Natural killer cell (primary cell): ENCODE measurements at regions not wholly inside any gene's neighbourhood (a gene's known extent, or its start where the extent isn't known, plus 50 kb on each side); places are given as distances from the start of the nearest gene placed in this dataset.
"Not testable (repeated sequence)": the region's sequence is repeated elsewhere in the genome, so short reads cannot be mapped to it uniquely, and the experiment has no call there.

Source experiments
- ATAC-seq, 3 donors: fragments of 150-1000 bp in 2 of 3; fragments of 200-7000 bp in 1 of 3; cut with Tn5 transposase; 1 replicate in 1 of 3; 2 replicates in 2 of 3; pipeline ENCODE4 v1.10.0; 2021; ENCODE audit warnings: mild to moderate bottlenecking in 2 of 3, moderate library complexity in 2 of 3
- DNase-seq, 2 donors: peaks; one replicate each; pipeline versions ENCODE4 v3.0.0 to v3.0.0-alpha.2; 2013 to 2021; ENCODE audit warnings: mixed read lengths in 1 of 2
- H3K27ac ChIP-seq: one replicate; pipeline ENCODE4 v1.5.1; 2013; ENCODE audit warnings: mild to moderate bottlenecking, low read length
- H3K27me3 ChIP-seq: one replicate; pipeline ENCODE4 v1.6.1; 2013; ENCODE audit warnings: low read length; ENCODE audit not compliant: control insufficient read depth, insufficient read depth
- H3K36me3 ChIP-seq: one replicate; pipeline ENCODE4 v1.6.1; 2013; ENCODE audit warnings: low read length; ENCODE audit not compliant: control insufficient read depth, insufficient read depth
- H3K4me1 ChIP-seq: one replicate; pipeline ENCODE4 v1.6.1; 2013; ENCODE audit warnings: low read length; ENCODE audit not compliant: control insufficient read depth, insufficient read depth
- H3K4me3 ChIP-seq: one replicate; pipeline ENCODE4 v1.5.1; 2013; ENCODE audit warnings: low read length
- H3K9me3 ChIP-seq: one replicate; pipeline ENCODE4 v1.6.1; 2013; ENCODE audit warnings: low read length; ENCODE audit not compliant: control insufficient read depth, insufficient read depth
- H3K27ac Mint-ChIP-seq, 2 donors: one replicate each; pipeline ENCODE4 v1.8.0; 2022; ENCODE audit warnings: mild to moderate bottlenecking in 2 of 2, mixed read lengths in 2 of 2, moderate library complexity in 1 of 2
- H3K27me3 Mint-ChIP-seq, 2 donors: one replicate each; pipeline ENCODE4 v1.8.0; 2022; ENCODE audit warnings: low read depth in 2 of 2, mixed read lengths in 2 of 2
- H3K36me3 Mint-ChIP-seq: one replicate; pipeline ENCODE4 v1.8.0; 2022; ENCODE audit warnings: mixed read lengths
- H3K4me1 Mint-ChIP-seq, 2 donors: one replicate each; pipeline ENCODE4 v1.8.0; 2022; ENCODE audit warnings: mixed read lengths in 2 of 2
- H3K4me3 Mint-ChIP-seq: one replicate; pipeline ENCODE4 v1.8.0; 2022; ENCODE audit warnings: mild to moderate bottlenecking, moderate library complexity, mixed read lengths
- H3K9me3 Mint-ChIP-seq, 2 donors: one replicate each; pipeline ENCODE4 v1.8.0; 2022; ENCODE audit warnings: mixed read lengths in 2 of 2
- CTCF ChIP-seq: fragments of 200-600 bp; IDR thresholded peaks from one replicate; pipeline ENCODE4 v1.8.0; 2022; ENCODE audit warnings: antibody characterized with exemption
- WGBS: methylation state at CpG from one replicate; pipeline ENCODE4 v1.1.7; 2013; ENCODE audit warnings: missing lambda C conversion rate; ENCODE audit not compliant: insufficient coverage; 5-methylcytosine and 5-hydroxymethylcytosine counted together
- intact Hi-C: fragments of 100-400 bp; cut with micrococcal nuclease; formaldehyde crosslinking; loops from one replicate; pipeline ENCODE4 v1.14.2; 2022

- WGBS = 98% methylated on average over 3 of the region's 4 CpGs
- Histone ChIP-seq H3K9me3 (no peaks in the 10 kb centered on the region), H3K27ac (no peak overlapping the region), H3K4me1 (no peaks in the 10 kb centered on the region), H3K4me3 (no peak overlapping the region), H3K27me3 (peaks cover 2% of the 10 kb centered on the region), H3K36me3 (no peaks in the 10 kb centered on the region)
- intact Hi-C loops = no loop called here
- Mint-ChIP-seq H3K9me3 (no peaks in the 10 kb centered on the region), H3K4me1 (no peaks in the 10 kb centered on the region), H3K4me3 (no peak overlapping the region), H3K36me3 (no peaks in the 10 kb centered on the region), H3K27me3 (peaks cover 17 to 29% of the 10 kb centered on the region in 2 donors), H3K27ac (no peak overlapping the region)
- no peak for TF ChIP-seq CTCF
- ATAC-seq (no peak), DNase-seq (no peak)
Measured at GRCh38 chr17:37813751-37814150, 68.9 kb upstream of the HNF1B start.

GRCh38 chr17:37808846-37809245 lies 64.0 kb upstream of the HNF1B start:
- H3K9me3 ChIP-seq, H3K36me3 Mint-ChIP-seq, intact Hi-C loops, H3K9me3 Mint-ChIP-seq, H3K27me3 ChIP-seq, H3K36me3 ChIP-seq, H3K4me1 ChIP-seq, H3K4me3 ChIP-seq, DNase-seq, H3K4me3 Mint-ChIP-seq, H3K4me1 Mint-ChIP-seq, ATAC-seq, H3K27ac Mint-ChIP-seq, H3K27ac ChIP-seq: not testable (repeated sequence)
- WGBS = 96% methylated on average over 7 of the region's 7 CpGs
- H3K27me3 Mint-ChIP-seq = peaks cover 13 to 23% of the 10 kb centered on the region in 2 donors

GRCh38 chr17:37802712-37803416 lies 58.0 kb upstream of the HNF1B start:
- Histone ChIP-seq H3K9me3 (no peaks in the 10 kb centered on the region), H3K27me3 (no peaks in the 10 kb centered on the region), H3K4me1 (no peaks in the 10 kb centered on the region), H3K36me3 (no peaks in the 10 kb centered on the region), H3K4me3 (no peak overlapping the region), H3K27ac (no peak overlapping the region)
- intact Hi-C loops = no loop called here
- DNase-seq = no peak
- no peak for TF ChIP-seq CTCF
- no peak for ATAC-seq
- Mint-ChIP-seq H3K4me1 (no peaks in the 10 kb centered on the region), H3K27ac (no peak overlapping the region), H3K27me3 (peaks cover 2 to 8% of the 10 kb centered on the region in 2 donors), H3K36me3 (no peaks in the 10 kb centered on the region), H3K4me3 (no peak overlapping the region), H3K9me3 (no peaks in the 10 kb centered on the region)
- 57% methylated on average over 1 of the region's 1 CpG for WGBS

- Histone ChIP-seq H3K4me1 (no peaks in the 10 kb centered on the region), H3K9me3 (no peaks in the 10 kb centered on the region), H3K4me3 (no peak overlapping the region), H3K27me3 (no peaks in the 10 kb centered on the region), H3K36me3 (no peaks in the 10 kb centered on the region), H3K27ac (no peak overlapping the region)
- ATAC-seq (no peak), DNase-seq (no peak)
- no peak for TF ChIP-seq CTCF
- no peak overlapping the region for H3K27ac Mint-ChIP-seq
- no peaks in the 10 kb centered on the region for H3K36me3 Mint-ChIP-seq
- H3K4me1 Mint-ChIP-seq = no peaks in the 10 kb centered on the region
- intact Hi-C loops = no loop called here
- no peak overlapping the region for H3K4me3 Mint-ChIP-seq
- H3K27me3 Mint-ChIP-seq = peaks cover 2 to 14% of the 10 kb centered on the region in 2 donors
- WGBS = 69% methylated on average over 3 of the region's 3 CpGs
- no peaks in the 10 kb centered on the region for H3K9me3 Mint-ChIP-seq
Measured at GRCh38 chr17:37802061-37802595, 57.3 kb upstream of the HNF1B start.
